NCI-H524 treated with DMSO at 0.1 percent for 48 hours (cell line): ENCODE measurements at regions not wholly inside any gene's neighbourhood (a gene's known extent, or its start where the extent isn't known, plus 50 kb on each side); places are given as distances from the start of the nearest gene placed in this dataset.

ENCODE experiments used
- DNase-seq: peaks from one replicate; lab custom pipeline; 2025; lab: John Stamatoyannopoulos, UW

DNA sequence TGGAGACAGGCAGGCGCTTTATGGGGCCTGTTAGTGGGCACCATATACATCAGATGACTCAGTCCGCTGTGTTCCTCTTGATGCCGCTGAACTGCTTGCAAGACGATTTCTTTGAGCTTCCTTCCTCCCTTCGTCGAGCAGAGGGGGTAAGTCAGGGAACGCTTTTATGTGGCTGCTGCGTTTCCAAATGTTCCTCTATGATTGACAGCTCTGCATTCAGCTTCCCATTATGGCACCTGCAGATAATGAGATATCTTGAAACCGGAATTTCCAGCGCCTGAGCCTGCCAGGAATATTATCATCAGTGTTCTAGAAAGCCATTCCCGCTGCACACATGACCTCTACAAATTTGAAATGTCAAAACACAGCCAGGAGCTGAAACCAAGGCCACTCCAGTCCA is 257.0 kb downstream of the TSHZ3 start:
- no peak for DNase-seq

DNA sequence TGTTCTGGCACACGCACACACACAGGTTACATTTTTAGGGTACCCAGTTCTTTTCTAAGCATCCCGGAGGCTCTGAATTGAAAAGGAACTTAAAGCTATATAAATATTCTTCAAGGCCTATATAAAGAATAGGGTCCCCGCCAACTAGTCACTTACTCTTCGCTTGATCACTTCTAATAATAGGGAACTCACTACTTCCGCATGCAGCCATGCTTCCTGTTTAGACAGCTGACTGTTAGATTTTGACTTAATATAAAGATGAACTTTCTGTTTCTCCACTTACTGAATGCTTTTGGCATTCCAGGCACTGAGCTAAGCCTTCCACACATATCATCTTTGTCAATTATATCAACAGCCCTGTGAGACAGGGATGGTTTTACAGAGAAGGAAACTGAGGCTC is 259.6 kb downstream of the TSHZ3 start:
- no peak for DNase-seq

DNA sequence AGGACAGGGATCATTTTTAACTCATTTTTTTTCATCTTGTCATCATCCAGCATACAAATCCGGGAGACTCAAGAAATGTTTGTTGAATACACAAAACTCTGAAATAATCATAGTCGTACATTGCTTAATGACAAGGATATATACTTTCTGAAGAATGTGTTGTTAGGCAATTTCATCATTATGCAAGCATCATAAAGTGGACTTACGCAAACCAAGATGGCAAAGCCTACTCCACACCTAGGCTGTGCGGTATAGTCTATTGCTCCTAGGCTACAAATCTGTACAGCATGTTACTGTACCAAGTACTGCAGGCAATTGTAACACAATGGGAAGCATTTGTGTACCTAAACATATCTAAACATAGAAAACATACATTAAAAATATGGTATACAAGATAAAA is 264.1 kb downstream of the TSHZ3 start:
- no peak for DNase-seq

DNA sequence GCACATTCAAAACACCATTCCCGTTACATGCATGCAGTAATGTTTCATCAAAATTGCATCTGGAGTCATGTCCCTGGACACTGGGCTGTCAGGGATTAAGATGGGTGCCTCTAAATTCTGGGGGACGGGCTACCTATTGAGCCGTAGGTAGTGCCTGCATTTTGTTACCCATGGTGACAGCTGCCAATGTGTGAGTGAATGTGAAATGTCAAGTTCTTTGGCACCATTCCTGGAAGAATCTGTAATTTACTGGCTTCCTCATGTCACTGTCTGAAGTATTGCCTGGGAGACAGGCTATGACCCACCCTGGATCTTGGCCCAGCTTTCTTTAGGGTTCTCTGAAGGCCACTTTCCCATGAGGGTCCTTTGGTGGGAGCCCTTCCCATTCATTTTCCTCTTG is 266.1 kb downstream of the TSHZ3 start:
- DNase-seq: no peak

DNA sequence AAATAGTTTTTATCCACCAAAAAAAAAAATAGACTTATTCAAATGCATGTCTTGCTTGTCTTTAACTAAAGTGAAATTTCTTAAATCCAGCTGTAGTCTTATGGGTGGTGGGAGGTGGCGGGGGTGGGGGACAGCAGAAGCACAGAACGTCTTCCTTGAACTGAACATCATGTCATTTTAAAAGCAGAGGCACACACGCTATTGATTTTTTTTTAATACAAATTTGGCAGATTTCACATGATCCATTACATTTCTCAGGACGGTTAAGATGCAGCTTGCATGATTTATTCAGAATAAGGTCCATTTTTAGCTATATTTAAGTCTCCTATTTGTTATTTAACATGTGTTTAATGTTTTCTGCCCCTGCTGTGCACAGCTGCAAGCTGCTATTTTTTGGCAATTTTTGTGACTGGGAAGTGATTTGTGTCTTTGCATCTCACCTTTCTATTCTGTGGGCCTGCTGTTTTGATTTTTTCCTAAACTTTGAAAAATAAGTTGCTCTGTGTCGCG is 274.0 kb downstream of the TSHZ3 start:
- DNase-seq: no peak

DNA sequence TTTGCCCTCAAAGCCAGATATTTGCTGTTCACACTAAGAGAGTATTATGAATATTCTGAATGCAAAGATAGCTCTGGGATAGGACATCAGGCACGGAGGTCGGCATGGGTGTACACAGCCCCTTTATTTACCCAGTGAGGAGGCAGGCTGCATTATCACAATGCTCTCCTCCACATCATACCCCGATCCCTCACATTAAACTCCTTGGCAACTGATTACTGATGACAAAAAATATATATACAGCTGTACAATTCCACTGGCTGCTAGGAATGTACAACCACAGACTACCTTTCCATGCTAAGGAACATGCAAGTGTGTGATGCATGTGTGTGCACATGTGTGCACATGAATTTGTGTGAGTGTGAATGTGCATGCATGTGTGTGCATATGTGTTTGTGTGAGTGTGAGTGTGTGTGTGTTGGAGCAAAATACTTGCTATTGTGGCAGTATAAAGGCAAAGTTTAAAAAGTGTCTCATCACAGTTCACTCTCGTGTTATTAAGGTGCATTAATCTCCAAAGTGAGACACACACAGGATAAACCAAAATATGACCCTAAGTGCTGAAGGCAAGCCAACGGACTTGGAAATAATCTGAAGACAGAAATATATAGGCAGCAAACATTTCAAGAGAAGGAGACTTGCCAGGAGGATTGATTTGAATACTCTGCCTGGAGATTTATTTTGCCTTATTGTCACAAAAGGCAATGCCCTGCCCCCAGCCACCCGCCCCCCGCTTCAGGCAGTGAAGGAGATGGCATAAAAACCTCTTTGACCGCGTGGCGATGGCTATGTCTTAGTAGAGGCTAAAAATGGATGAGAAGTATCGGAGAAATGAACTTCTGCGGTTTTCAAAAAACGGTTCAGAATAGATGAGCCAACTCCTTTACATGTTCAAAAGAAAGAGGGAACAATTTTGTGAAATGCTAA is 274.8 kb downstream of the TSHZ3 start:
- DNase-seq: no peak

DNA sequence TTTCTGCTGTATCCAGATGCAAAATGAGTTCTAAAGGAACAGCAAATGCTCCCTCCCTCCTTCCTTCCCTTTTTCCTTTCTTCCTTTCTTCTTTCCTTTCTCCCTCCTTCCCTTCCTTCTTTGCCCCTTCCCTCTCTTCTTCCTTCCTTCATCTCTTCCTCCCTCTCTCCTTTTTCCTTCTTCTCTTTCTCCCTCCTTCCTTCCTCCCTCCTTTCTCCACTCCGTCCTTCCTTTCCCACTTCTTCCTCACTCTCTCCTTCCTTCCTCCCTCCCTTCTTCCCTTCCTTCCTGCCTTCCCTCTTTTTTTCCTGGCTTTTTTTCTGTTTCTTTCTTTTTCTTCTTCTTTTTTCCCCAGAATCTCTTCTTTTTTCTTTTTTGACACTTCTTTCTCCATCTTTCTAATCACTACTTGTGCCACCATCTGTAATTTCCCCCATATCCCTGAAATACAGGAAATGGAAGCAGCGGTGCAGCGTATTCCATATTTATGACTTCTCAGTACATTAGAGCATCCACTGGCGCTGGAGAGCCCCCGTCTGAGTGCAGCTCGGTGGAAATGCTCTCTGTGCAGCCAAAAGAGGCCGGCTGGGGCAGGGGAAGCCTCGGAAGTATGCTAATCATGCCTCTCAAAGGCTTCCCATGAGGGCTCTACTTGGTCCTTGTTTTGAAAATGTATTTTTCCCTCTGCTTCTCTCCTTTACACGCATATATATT is 275.6 kb downstream of the TSHZ3 start:
- no peak for DNase-seq

DNA sequence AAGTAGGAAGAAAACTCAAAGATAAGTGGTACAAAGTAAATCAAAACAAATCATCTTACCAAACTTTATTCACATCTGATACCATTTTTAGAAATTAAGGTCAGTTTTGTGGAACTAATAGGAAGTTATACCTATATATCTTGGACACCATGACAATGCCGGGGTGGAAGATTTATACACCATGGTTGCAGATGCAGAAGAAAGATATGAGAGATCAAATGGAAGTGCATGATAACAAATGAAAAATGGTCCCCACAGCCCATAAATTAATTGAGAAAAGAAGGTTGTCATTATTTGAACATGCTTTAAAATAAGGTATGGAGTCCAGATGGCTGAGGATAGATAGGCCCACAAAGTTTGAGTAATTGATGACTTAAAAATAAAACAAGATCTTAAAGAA is 276.8 kb downstream of the TSHZ3 start:
- no peak for DNase-seq

DNA sequence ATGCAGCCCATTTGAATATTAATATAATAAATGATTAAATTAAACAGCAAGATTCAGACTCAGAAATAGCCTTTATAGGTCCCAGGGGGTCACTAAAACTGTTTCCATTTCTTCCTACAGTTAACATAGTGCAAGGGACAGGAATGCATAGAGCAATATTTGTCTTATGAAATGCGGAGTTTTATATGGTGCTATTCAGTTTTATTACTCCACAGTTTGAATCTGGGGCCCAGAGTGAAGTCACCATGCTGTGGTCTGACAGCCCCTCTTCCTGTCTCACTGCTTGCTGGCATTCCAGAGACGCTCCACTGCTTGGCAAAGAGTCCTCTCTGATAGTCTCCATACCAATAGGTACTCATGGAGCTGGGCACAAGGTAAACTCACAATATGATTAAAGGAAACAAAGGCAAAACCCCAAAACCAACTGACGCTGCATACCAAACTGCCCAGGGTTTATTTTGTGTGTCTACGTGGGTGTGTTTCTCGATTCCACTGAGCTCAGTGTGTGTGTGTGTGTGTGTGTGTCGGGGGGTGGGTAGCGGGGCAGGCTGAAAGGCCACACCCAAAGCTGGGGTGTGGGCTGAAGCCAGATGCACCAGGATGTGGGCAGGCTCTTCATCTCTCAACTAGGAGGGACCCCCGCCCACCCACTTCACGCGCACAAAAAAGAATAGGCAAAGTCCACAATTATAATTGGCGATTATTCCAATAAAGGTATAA is 277.9 kb downstream of the TSHZ3 start:
- no peak for DNase-seq

DNA sequence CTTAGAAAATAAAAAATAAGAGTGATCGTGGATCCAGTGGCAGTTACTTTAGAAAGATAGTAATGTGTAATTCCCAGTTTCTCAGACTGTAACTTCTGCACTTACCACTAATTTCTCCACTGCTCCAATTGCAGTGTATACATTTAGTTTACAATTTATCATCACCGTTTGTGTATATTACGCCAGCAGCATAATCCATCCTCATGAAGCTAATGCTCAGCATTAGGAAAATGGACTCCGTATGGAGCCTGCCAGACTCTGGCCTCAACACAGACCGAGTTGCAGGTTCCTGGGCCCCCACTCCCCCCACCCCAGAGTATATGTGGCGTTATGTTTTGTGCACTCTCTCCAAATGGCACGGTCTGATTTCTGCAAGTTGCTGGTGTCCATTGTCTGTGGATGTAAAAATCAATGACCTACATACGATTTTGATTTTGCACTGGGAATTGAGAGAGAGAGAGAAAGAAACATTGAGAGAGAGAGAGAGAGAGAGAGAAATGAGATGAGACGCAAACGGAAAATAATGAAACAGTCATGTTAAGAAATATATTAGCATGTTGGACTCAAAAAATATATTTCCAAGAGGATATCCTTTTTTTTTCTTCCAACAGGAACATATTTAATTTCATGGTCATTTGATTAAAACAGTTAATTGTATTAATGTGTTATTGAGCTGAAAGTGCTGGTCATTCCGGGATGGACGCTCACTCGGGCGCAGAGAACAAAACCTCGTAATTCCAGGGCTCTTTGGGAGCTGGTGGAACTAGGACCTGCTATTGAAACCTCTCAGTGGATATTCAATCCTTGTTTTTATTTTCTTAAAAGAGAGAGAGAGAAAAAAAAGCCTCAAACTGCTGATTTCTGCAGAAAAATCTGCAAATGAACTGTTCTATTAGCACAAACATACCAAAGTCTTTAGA is 278.8 kb downstream of the TSHZ3 start:
- no peak for DNase-seq

DNA sequence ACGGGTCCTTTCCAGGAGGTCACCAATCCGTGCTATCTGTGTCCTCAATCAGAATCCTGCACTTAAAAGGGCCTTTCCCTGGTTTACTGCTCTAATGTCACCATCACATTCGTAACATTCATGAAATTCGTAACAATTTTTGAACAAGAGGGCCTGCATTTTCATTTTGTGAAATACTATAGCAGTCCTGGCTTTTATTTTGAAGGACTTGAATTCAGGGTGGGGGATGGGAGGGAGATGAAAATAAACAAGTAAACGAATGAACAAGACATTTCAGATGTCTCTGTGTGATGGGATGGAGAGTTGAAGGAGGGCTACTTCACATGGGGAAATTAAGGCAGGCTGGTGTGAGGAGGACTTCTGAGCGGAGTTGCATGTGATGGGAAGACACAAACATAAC is 281.0 kb downstream of the TSHZ3 start:
- DNase-seq: no peak

DNA sequence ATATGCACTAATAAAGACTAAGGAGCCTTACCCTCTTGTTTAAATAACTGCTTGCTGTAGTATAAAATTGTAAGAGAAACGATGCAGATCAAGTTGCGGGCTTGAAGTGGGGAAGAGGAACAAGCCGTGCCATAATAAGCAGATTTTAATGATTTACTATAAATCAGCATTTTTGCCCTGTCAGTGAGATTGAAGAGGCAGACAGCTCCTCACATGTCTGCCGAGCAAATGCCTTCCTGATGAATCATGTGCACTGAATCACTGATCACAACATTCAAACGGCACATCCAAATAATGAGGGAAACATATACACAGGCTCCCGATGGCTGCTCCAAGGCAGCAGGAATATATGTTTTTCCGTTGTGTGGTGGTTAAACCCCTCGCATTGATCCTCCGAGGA is 282.9 kb downstream of the TSHZ3 start:
- no peak for DNase-seq

DNA sequence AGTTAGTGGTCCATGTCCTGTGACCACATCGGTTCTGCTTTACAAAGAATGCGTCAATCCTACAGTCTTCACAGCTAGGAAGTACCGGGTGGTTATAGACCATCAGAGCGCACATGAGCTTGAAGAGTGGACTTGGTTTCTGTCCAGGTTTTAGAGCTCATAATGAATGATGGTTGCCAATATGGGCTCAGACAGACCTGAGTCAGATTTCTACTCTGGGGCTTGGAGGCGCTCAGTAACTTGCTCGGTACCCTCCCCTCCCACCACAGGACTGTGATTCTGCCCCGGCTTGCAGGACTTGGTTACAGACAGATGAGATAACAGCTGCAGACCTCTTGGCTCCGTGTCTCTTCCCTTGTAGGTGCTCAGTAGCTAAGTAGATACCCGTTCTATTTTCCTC is 284.7 kb downstream of the TSHZ3 start:
- no peak for DNase-seq

DNA sequence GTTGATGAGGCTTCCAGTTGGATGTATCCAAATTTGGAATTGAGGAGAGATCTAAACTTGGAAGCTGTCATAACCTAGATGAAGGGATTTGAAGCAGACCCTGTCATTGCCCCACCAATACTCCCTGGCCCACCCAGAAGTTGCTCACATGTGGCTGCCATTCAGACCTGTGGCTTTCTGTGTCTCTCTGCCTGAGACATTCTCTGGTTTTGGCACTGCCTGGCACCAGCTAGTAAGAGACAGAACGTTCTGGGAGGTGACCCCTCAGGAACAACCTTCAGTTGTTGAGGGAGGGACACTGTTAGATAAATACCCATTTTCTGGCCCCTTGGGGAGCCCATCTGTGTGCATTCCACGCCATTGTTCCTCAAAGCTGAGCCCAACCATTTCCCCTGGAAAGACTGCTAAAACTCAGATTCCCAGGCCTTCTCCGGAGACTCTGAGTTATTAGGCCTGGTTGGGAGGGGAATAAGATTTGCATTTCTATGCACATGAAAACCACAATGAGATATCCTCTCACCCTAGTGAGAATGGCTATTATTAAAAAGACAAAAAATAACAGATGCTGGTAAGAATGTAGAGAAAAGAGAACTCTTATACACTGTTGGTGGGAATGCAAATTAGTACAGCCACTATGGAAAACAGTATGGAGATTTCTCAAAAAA is 290.4 kb downstream of the TSHZ3 start:
- DNase-seq: no peak

DNA sequence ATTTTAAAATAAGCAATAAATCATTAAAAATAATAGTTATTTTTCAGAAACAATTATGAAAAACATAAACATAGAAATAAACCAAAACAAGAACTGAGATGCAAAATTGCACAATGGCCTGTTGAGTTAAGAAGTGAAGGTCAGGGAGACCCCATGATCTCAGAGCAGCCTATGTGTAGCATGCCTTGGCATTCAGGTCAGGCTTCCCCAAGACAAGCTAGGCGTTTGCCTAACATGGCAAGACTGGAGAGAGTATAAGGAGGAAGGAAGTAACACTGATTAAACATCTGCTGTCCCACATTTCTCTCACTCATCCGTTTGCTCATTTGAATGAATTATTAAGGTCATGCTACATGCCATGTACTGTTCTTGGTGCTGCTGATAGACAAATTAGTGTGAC is 291.8 kb downstream of the TSHZ3 start:
- DNase-seq: no peak

DNA sequence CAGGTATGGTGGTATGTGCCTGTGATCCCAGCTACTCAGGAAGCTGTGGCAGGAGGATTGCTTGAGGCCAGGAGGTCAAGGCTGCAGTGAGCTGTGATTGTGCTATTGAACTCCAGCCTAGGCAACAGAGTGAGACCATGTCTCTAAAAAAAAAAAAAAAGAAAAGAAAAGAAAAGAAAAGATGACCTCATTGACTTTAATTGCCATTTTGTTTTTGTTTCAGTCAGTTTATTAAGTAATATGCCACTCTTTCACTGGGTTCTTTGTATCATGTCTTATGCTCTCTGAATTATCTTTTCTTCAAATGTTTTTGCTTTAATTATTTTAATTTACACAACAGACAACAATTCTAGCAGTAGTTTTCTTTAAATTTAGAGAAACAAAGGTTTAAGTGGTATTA is 293.8 kb downstream of the TSHZ3 start:
- DNase-seq: no peak

DNA sequence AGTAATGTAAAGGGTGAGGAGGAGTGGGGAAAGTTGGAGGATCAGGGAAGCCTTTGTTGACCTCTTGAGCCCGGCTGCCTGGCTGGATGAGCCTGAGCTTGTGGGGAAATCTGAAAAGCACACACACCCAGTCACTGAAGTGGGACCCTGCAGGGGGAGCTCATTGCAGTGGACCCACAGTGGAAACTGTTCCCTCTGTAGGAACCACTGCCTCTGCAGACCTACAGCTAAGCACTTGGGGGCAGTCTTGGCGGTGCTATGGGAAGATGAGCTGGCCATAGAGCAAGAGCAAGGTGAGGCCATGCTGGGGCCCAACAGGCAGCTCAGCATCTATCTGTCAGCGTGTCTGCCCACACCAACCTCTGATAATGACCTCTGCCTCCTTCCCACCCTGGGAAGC is 294.8 kb downstream of the TSHZ3 start:
- DNase-seq: no peak

DNA sequence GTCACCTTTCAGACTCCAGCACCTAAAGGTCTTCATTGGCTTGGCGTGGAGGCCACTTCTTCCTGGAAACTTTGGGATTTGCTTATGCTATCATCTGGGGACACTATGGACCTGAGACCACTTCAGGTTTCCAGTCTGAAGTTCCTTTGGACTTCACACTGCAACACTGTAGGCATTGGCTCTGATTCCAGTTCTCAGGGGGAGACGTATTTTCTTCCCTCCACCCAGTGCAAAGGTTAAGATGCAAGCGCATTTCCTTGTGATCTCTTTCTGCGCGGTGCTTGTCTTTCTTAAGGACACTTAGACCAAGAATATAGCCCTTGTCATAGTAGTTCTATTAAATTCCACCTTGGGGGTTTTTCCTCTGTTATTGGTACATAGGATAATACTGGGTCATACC is 299.8 kb downstream of the TSHZ3 start:
- DNase-seq: no peak

DNA sequence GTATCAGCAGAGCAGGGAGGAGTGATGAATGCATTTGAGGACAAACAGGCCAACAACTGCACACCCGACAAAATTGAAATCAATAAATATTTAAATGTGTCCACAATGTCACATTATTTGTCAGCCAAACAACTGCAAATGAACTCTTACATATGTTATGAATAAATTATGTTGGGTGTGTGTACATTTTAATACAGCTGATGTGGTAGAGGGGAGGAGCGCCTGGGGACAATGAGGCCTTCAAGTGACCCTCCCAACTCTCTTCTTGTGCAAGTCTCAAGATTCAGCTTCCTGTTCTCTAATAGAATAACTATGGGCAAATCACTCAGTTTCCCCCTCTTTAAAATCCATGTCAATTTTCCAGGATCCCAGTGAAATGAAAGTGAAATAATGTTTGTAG is 303.2 kb downstream of the TSHZ3 start:
- DNase-seq: no peak

DNA sequence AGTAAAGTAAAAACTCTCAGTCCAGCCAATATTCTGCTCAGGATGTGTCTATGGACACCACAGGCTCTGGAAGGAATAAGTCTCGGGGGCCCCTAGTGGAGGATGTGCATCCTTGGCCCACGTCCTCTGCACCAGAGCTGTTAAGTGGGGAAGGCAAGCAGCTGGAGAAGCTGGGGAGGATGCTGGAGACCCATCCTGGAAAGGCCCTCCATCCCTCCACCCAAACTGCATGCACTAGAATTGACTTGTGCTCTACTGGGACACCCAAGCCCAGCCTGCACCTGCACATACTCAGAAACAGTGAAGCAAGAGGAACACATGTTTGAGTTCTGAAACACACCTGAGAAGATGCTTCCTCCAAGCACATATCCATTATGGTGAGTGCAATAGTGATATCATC is 307.8 kb downstream of the TSHZ3 start:
- no peak for DNase-seq

DNA sequence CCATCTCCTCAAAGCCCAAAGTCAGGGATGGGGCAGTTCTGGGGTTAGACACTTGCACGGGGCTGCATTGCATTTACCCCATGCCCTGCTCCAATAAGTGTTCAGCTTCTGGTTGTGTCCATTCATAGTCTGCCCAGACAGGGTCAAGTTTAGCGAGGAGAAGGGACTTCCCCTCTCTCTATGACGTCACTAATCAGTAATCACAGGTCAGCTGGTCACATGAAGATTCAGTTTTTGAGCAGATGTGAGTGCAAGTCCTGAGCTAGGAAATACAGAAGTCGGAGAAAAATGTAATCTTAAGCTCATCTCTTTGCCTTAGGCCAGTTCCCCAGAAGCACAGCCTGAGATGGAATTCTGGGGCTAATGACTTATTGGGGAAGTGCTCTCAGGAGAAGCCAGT is 310.1 kb downstream of the TSHZ3 start:
- DNase-seq: no peak
